NCI-H146 (cell line): ENCODE measurements at regions not wholly inside any gene's neighbourhood (a gene's known extent, or its start where the extent isn't known, plus 50 kb on each side); places are given as distances from the start of the nearest gene placed in this dataset.

Source experiments
- DNase-seq: peaks from one replicate; lab custom pipeline; 2025; lab: John Stamatoyannopoulos, UW

DNA sequence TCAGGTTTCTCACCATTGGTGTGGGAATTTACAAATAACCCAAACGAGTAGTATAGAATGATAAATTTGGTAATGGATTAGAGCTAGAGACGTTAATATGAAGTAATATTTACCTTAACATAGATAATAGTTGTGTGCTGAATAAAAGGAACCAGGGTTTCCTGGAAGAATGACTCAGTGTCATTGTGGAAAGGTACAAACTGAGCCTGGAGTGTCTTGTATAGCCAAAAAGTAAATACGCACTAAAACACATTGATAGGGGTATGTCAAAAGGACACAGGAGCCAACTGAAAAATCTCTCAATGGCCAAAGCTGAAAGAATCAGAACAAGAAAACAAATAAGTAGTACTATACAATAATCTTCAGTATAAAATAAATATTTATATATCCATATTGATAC, 363.5 kb downstream of the SLCO4C1 start:
- DNase-seq: peak; percentile 28

DNA sequence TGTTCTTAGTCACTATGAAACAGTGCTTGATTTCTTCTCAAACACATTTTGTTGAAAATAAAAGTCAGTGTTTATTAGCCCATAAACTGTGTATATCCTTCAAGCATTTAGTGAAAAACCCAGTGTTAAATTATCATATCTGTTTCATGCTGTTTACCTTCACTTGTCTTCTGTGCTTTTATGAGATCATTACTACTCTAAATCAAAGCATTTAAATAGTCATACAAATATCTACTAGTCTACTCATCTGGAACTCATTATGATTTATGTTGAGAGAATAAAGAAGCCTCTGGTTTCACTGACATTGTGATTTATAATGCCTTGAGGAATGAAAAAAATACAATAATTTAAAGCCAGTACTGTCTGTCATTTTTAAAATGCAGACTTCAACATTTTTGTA, 366.5 kb downstream of the SLCO4C1 start:
- no peak for DNase-seq

DNA sequence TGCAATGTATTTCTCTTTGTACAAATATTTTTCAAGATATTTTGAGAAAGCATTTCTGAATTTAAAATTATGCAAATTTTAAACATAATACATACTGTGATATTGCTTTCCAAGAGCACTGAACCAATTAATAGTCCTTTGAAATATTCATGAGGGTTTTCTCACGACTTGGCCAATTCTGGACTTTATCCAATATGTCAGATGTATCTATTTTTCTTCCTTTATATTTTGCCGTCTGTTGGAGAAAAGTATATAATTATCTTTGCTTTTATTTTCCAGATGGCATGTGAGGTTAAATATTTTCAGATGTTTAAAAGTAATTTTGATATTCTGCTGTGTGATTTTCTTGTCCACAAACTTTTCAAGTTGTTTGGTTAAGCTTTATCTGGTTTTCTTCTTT, 378.9 kb downstream of the SLCO4C1 start:
- no peak for DNase-seq

DNA sequence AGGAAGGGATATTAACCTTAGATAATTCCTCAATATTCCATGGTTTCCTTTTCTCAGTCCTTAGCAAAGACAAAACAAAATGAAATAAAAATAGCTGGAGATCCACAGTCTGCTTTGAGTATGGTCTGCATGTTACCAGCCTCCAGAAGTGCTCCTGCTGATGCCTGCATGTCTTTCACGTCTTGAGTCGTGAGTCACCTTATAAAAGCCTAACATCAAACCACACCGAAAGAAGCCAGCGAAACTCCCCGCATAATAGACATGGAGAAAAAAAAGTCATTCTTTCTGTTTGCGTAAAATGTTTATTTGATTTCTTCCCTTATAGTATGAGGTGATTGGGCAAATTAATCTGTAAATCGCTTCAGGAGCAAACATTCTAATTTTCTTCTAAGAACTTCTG, 380.5 kb downstream of the SLCO4C1 start:
- DNase-seq: peak; percentile 1

DNA sequence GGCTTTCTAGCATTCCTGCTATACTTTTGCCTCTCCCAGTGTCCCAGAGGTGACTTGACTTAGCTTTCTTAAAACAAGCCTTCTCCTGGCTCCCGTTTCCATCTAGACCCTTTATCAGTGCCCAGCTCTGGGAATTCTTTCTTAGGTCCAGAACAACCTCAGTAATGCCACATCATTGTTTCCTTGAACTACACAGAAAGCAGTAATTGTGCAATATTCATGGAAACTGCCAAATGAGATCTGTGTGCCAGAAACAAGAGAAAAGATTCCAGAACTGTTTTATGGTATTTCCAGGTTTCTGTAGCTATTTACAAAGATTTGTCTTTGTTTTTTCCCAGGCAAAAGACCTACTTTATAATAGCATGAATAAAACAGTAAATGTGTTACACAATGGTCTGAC, 391.3 kb downstream of the SLCO4C1 start:
- DNase-seq: no peak

DNA sequence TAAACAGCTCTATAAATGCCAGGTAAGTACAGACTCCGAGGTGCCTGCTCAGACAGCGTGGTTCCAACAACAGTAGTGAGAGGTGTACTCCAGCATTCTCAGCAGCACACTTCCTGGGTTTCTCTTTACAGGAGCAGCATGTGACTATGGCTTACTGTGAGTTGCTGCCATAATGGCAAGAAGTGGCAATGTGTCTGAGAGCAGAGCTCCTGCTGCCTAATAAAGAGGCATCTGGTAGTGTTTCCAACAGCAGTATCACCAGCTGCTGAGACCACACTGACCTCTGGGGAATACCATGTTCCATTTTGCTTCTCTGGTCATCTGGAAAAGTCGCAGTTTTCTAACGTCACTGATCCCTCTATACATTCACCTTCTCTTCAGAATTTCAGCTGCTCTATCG, 398.2 kb downstream of the SLCO4C1 start:
- DNase-seq: peak; percentile 85

DNA sequence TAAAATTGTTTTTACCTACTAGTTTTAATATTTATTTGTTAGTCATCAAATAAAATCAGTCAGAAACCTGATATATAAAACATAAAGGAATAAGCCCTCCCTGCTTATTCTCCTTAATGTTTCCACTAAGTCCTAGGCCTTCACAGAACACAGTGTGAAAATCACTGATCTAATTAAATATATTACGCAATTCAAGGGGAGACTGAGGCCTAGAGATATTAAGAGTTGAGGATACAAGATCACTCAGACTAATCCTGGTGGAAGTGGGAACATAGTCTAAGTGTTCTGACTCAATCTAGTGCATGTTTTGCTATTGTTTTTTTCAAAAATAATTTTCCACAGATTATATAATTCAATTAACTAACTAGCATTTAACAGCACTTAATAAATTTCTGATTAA, 401.1 kb downstream of the SLCO4C1 start:
- no peak for DNase-seq

DNA sequence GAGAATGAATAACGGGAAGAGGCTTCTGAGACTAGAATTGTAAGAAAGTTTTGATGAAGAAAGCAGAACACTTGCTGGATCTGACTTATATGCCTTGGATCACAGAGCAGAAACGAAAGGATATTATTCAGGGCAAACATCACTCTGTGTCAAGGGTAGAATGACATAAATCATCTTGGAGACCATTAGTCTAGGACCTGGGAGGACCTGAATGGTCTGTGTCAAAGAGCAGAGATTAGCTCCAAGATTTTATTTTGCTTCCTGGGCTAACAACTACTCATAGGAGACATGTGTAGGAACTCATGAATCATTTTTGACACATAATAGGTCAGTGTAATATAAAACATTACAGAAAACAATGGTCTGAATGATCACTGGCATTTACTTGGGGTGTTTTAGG, 417.9 kb downstream of the SLCO4C1 start:
- DNase-seq: peak; percentile 13

DNA sequence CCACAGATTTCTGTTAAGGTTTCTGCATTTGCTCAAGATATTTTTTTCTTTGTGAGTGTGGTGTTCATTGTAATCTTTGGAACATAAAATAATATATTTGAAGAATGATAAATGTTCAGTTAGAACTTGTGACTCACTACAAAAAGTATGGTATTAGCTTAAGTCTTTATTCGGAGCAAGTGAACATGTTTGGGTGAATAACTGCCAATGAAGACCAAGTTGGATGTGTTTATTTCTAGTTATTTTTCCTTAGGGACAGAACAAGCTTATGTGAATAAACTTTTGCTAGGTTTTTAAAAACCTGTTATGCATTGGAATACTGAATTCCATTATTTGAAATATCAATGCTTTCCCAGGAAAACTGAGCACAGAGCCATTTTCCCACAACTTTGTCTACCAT, 418.6 kb downstream of the SLCO4C1 start:
- no peak for DNase-seq

DNA sequence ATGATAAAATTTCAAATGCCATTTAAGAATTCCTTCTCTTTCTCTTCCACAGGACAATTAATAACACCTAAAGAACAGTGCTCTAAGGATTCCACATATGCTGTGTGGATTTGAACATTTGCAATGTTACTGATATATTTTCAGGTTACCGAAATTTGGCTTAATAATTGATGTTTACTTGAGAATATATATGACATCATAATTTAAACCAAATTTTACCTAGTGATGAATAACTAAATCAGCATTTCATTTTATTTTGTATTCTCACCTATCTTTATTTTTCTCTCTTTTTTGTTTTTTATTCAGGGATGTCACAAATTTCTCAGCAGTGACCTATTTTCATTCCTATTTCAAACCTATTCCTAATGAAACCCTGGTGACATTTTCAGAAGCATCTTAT, 429.6 kb downstream of the SLCO4C1 start:
- DNase-seq: no peak

DNA sequence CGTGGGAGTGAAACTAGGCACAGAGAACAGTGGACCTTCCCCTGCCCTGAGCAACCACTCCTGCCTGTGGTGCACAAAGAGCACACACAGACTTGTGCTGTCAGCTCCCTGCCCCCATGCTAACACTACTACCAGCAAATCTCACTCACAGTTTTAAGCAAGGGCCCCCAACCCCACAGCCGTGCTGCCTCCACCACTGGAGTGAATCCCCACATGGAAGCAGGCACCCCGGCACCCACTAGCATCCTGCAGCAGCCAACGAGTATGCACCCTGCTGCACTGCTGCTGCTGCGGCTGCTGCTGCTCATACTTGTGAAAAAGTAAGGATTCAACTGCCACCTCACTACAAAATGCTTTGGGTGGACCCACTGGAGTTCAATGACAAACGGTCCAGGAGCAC, 435.5 kb downstream of the SLCO4C1 start:
- no peak for DNase-seq

DNA sequence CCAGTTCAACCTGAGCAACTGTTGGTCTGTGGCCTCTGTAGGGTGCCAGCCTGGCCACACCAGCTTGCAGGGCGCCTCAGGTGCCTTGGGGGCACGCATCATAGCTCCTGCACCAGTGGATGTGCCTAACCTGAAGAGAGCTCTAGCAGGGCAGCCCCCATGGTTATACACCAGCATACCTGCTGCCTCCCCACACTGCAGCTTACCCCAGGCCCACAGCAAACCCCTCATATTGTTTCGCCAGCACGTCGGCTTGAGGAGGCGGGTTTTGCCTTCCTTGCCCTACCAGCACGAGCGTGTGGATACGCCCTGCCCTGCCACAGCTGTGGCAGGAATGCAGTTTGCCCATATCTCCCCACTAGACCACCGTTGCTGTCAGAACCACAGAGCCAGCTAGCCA, 435.9 kb downstream of the SLCO4C1 start:
- no peak for DNase-seq

DNA sequence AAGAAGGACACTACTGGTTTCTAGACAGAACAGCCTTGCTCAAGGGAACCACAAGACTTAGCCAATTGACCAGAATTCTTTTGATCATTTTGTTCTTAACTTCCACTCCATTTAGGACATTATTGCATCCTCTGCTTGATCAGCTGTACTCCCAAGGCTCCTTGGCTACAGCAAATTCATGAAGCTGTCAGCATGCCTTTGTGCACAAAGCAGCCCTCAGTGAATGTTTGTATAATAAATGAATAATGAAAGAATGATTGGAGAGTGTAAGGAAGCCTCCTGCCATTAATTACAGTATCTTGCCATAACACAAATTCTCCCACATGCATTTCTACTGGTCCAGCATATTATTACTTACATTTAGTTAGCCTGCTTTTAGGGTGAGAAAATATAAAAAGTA, 449.6 kb downstream of the SLCO4C1 start:
- DNase-seq: no peak

DNA sequence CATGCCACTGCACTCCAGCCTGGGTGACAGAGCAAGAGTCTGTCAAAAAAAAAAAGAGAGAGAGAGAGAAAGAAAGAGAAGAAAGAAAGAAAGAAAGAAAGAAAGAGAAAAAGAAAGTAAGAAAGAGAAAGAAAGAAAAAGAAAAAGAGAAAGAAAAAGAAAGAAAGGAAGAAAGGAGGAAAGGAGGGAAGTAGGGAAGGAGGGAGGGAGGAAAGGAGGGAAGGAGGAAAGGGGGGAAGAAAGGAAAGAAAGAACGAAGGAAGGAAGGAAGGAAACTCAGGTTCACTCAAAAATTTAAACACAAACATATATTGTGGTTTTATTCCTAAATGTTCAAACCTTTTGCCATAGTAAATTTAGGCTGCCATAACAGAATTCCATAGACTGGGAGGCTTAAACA, 453.0 kb downstream of the SLCO4C1 start:
- no peak for DNase-seq

DNA sequence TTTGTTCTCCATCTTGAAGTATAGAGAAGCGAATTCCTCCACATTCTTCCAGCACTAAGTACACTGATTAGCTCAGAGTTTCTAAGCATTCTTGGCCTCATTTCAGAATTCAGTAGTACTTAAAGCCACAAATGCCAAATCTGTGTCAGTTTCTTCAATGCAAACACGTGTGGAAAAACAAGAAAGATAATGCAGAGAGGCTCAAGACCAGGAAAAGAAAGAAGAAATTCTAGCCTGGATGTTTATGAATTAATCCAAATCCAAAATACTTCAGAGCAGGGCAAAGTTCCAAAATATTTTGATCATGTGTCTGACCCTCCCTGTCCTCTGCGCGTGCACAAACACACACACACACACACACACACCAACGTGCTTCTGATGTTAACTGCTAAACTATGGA, 457.6 kb downstream of the SLCO4C1 start:
- DNase-seq: no peak

DNA sequence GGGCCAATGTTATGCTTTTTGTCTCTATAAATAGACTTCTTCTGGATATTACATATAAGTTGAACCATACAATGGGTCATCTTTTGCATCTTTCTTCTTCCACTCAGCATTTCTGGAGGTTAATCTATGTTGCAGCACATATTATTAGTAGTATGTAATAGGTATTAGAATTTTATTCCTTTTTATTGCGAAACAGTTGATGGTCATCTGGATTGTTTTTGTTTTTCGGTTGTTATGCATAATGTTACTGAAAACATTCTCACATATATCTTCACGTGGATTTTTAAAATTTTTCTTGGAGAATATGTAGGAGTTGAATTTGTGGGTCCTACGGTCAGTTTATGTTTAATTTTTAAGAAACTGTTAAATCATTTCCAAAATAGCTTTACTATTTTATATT, 466.8 kb downstream of the SLCO4C1 start:
- DNase-seq: no peak

DNA sequence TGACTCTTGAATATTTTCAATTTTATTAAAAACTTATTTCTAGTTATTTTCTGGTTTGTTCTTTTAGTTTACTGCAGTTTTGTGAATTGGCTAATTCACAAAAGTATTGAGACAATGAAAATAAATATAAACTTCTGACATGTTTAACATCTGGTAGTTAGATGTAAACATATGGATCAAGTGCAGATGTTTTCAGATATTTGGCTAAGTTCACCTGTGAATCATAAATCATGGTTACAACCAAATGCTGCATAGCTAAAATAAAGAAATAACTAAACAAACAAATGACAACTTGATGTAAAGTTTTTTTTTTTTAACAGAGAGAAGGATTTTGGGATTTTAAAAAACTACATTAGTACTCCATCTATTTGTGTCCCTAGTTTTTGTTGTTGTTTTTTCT, 484.6 kb downstream of the SLCO4C1 start:
- DNase-seq: no peak

DNA sequence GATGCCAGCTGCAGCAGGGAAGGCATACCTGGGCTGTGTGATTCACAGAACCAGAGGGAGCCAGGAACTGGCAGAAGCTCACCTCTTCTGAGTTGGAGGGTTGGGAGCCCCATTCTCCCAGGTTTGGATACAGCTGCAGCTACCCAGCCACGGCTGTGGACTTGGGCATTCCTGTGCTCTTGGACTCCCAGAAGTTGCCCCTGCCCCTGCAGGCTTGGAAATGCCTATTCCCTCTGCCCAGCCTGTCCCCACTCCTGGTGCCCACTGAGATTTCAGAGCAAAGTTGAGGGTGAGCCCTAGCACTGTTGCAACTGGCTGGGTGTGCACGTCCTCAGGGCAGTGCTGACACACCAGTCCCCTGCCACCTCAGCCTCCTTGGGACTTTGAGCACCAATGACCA, 489.7 kb downstream of the SLCO4C1 start:
- no peak for DNase-seq

DNA sequence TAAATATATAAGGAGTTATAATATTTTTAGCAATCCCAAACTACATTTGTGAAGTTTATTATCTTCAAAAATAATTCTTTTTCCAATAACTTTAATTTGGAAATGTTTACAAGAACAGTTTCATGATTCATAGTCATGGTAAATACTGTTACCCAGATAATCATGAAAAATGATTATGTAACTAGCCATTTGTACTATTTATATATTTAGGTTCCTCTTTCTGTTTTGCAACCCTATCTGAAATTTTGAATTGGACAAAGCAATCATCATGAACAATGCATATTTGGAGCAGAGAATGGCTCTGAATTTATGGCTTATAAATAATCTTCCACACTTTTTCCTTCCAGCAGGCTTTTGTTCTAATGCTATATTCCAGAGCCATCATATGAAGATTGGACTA, 499.7 kb downstream of the SLCO4C1 start:
- no peak for DNase-seq

DNA sequence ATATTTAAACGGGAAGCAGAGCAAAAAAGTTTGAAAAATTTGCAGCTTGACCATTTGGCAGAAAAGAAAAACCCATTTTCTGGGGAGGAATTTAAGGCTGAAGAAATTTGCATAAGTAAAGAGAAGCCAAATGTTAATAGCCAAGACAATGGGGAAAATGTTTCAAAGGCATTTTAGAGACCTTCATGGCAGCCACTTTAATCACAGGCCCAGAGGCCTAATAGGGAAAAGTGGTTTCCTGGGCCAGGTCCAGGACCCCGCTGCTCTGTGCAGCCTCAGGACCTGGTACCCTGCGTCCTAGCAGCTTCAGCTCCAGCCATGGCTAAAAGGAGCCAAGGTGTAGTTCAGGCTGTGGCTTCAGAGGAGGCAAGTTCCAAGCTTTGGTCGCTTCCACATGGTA, 507.3 kb downstream of the SLCO4C1 start:
- no peak for DNase-seq

DNA sequence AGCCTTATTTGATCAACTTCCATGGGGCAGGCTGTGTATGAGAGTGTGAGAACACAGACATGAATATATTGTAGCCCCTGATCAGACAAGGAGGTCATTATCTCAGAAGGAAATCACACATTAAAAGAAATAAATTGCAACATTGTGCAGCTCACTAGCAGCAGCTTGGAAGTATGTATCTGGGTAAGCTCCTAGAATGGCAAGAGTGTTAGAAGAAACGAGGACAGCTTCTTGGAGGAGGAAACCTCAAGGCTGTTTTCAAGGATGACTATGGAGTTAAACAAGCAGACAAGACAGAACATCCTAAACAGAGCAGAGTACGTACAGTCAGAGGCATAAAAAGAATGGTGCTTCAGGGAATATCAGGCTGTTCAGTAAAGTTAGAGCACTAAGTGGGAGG, 511.0 kb downstream of the SLCO4C1 start:
- DNase-seq: no peak

DNA sequence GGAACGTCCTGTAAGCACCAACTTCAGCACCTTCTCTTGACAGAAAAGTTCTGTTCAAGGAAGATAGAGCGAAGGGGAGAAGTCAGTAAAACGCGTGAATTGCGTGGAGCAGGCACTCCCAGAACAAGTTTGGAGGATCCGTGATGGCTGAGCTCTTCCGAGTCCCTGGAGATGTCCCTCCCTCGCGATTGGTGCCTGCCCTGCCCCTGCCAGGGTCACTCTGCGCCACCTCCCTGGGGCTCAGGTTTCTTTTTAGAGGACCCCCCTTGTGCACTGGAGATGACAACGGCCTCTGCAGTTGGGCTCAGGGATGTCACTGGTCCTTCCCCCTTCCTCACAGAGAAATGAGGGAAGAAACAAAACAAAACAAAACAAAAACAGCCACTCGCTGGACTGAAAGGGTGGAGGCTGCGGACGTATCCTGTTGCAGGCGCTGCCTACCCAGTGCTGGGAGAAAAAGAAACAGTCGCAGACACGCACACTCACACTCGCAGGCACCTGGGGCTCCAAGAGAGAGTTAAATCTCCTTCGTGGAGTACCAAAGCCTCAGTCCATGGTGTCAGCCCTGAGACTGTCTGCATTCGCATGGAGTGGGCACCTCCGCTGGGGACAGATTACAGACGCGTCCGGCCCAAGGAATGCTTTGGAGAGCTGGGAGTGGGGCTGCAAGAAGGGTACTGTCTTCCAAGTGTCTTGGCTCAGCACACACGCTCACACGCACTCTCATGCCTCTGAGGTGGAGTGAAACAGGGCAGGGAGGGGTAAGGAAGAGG, 512.7 kb downstream of the SLCO4C1 start:
- DNase-seq: peak; percentile 50

DNA sequence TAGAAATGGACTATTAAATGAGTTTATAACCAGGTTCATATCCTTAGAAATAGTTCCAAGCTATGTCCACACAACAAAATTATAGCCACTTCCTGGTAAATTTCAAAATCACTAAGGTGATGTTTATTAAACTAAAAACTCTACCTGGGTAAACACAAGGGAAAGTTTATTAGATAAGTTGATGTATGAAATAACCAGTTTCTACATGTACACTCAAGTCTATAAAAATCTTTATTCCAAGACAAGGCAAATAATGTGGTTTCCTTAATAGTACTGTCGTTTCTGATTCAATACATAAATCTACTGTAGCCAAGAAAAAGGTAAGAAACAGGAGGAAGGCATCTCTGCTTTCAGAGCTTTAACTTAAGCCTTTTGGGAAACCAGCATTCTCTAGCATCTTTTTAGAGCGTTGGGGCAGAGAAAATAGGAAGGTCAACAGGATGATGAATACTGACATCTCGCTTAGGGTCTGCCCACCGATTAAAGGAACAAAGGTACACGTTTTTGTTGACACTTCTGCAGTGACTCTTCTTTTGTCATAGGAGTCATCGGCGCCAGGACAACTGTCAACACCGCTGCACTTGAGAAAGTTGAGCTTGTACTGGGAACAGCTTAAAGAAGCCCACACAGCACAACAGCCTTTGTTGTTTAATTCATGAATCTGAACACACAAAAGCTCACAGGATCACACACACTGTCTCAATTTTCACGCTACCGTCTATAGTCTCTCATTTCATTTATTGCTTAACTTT, 513.6 kb downstream of the SLCO4C1 start:
- DNase-seq: peak; percentile 28

DNA sequence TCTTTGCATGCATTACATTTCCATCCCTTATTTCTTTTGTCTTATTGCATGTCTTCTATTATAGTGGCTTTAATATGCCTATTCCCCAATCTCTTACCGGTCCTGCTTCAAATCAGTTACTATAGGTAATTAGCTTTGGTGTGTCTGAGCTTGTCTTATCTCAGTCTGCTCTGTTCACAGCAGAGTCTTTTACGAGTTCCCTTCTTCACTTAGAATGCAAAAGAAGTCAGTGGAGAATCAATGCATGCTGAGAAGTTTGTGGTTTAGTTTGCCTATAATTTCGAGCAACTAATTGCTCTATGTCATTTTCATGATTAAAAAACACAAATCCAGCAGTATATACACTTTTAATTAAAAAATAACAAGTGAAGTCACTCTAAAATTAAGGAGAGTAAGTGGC, 545.0 kb downstream of the SLCO4C1 start:
- no peak for DNase-seq
